ENCODE measurements at regions not wholly inside any gene's neighbourhood (a gene's known extent, or its start where the extent isn't known, plus 50 kb on each side); places are given as distances from the start of the nearest gene placed in this dataset.

- TF ChIP-seq POLR2A (IDR thresholded peaks at IDR 0.05; ENCODE audit: extremely low read depth, insufficient read length) (no peak), CTCF (IDR thresholded peaks at IDR 0.05; ENCODE audit: low read depth, low read length) (no peak), MAX (IDR thresholded peaks at IDR 0.05; ENCODE audit: low read depth, low read length) (no peak)
Observed at GRCh38 chr6:81309811-81310210, 442.7 kb downstream of the TENT5A start.

Data from NB4 (cell line).